ENCODE measurements at regions not wholly inside any gene's neighbourhood (a gene's known extent, or its start where the extent isn't known, plus 50 kb on each side); places are given as distances from the start of the nearest gene placed in this dataset.
"Not testable (repeated sequence)": the region's sequence is repeated elsewhere in the genome, so short reads cannot be mapped to it uniquely, and the experiment has no call there.

DNA sequence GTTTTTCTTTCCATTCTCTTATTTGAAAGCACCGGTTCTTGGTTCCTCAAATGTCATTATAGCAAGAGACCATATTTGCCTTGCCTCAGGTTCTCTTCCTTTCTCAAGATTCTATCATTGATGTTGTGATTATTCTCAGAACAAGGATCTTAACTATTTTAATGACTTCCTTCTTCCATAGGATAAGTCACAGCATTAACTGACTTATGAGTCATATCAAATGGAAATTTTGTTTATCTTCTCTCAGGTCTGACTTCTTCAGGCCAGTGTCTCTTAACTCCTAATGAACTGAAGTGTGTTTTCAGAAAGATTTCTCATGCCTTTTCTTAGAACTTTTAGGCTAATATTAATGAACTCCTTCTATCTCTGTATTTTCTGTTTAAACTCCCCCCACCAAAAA lies 794.6 kb upstream of the LRRN3 start:
- no peak for ATAC-seq (ENCODE audit: low FRiP score)
- TF ChIP-seq, protein P1, sequence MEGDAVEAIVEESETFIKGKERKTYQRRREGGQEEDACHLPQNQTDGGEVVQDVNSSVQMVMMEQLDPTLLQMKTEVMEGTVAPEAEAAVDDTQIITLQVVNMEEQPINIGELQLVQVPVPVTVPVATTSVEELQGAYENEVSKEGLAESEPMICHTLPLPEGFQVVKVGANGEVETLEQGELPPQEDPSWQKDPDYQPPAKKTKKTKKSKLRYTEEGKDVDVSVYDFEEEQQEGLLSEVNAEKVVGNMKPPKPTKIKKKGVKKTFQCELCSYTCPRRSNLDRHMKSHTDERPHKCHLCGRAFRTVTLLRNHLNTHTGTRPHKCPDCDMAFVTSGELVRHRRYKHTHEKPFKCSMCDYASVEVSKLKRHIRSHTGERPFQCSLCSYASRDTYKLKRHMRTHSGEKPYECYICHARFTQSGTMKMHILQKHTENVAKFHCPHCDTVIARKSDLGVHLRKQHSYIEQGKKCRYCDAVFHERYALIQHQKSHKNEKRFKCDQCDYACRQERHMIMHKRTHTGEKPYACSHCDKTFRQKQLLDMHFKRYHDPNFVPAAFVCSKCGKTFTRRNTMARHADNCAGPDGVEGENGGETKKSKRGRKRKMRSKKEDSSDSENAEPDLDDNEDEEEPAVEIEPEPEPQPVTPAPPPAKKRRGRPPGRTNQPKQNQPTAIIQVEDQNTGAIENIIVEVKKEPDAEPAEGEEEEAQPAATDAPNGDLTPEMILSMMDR (IDR thresholded peaks at IDR 0.05), result no peak
- DNase-seq (ENCODE audit: low spot score), result no peak

DNA sequence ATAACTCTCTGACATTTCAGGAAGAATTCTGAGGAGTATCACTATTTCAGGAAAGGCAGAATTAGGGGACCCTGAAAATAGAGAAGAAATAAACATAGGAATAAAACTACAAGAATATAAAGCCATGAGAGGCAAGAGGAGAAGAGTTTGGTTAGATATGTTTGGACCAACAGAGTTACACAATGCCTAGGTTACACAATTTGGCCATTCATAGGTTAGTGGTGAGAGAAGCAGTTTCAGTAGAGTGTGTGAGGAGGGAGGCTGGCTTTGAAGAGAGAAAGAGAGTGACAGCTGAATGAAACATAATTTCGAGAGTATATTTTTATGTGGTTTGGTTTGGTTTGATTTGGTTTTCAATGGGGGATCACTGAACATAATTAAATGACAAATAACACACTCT lies 783.2 kb upstream of the LRRN3 start:
- DNase-seq (ENCODE audit: low spot score) (no peak), ATAC-seq (ENCODE audit: low FRiP score) (no peak)
- TF ChIP-seq, protein P1 (IDR thresholded peaks at IDR 0.05), result no peak

DNA sequence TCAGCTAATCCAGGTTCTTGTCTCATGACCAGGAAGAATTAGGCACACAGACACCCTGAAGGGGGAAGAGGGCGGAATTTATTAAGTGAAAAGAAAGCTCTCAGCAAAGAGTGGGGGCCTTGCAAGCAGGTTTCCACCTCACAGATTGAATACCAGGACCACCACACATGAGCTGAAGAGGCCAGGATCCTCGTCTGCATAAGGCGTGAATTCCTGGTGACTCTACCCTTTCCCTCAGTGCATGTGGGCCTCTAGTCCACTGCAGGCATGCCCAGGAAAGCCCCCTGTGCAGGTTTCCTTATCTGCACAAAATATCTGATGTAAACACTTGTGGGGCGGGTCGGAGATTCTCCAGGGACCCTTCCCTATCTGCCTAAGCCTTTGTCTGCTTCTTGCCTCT lies 782.1 kb upstream of the LRRN3 start:
- ATAC-seq (ENCODE audit: low FRiP score) (no peak), DNase-seq (ENCODE audit: low spot score) (no peak)
- TF ChIP-seq, protein P1 (IDR thresholded peaks at IDR 0.05), result no peak

DNA sequence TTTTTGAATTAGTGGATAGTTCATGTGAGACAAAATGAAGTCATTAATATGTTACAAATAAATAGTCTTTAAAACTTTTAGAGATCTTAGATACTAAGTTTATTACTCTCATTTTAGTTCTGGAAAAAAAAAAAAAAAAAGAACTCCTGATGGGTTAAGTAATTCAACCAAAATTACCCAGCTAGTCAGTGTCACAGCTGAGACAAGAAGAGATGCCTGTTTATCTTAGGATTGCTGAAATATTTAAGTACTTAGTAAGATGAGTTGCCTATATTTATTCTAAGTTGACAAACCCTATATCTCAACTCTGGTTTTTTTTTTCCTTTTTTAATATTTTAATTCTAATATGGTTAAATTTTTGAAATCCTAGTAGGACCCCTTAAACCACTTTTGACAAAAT lies 781.0 kb upstream of the LRRN3 start:
- ATAC-seq (ENCODE audit: low FRiP score) (no peak), DNase-seq (ENCODE audit: low spot score) (no peak)
- TF ChIP-seq, protein P1 (IDR thresholded peaks at IDR 0.05), result no peak

DNA sequence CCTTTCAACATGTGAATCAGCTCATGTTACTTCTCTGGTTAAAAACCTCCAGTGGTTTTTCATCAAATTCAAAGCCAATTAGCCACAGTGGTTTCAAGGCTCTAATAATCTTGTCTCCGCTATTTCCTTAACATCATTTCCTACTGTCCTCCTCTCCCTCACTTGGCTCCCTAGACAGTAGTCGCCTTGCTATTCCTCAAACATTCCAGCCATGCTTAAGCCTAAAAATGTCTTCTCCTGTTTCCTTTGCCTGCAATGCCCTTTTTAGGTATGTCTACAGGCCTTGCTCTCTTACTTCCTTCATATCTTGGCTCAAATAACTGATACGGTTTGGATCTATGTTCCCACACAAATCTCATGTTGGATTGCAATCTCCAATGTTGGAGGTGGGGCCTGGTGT lies 779.4 kb upstream of the LRRN3 start:
- ATAC-seq (ENCODE audit: low FRiP score) (no peak), DNase-seq (ENCODE audit: low spot score) (no peak)
- TF ChIP-seq, protein P1 (IDR thresholded peaks at IDR 0.05), result no peak

DNA sequence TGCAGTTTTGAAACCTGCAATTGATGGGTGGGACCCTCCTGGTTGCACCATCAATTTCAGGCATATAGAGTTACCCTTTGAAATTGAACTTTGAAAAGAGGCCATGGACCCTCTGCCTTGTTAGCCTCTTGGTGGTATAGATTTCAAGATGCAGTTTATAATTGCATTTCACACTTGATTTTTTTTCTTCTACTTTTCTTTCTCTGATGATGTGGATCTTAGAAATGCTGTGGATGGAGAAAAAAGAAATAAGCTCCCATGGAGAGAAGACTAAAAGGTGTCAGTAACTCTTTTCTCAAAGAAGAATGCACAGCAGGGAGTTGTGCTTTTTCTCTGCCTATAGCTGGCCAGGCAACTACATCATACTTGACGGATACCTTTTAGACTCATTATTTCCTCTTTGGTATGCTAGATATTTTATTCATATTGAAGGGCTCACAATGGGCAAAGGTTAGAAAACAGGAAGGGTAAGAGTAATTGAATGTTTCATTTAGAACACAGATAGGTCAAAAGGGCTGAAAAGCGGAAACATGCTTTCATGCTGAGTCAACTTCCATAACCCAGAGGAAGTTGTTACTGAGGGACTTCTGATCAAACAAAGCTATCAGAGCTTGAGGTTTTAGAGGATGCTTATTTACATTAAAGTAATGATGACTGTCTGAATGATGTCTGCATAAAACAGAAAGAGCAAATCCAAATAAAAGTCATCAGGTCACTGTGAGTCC lies 773.2 kb upstream of the LRRN3 start:
- no peak for ATAC-seq (ENCODE audit: low FRiP score)
- TF ChIP-seq, protein P1 (IDR thresholded peaks at IDR 0.05), result no peak
- DNase-seq (ENCODE audit: low spot score), result no peak

DNA sequence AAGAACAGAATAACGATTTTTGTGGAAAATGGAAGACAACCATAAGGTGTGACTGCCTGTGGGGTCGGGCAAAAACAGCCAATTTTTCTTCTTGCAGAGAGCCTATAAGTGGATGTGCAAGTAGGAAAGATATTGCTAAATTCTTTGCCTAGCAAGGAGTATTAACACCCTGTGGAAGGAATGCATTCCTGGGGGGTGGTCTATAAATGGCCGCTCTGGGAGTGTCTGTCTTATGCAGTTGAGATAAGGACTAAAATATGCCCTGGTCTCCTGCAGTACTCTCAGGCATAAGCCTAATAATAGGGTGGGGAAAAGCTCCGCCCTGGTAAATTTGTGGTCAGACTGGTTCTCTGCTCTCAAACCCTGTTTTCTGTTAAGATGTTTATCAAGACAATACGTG lies 770.6 kb upstream of the LRRN3 start:
- ATAC-seq (ENCODE audit: low FRiP score); DNase-seq (ENCODE audit: low spot score): not testable (repeated sequence)
